ENCODE measurements at regions not wholly inside any gene's neighbourhood (a gene's known extent, or its start where the extent isn't known, plus 50 kb on each side); places are given as distances from the start of the nearest gene placed in this dataset.

DNA sequence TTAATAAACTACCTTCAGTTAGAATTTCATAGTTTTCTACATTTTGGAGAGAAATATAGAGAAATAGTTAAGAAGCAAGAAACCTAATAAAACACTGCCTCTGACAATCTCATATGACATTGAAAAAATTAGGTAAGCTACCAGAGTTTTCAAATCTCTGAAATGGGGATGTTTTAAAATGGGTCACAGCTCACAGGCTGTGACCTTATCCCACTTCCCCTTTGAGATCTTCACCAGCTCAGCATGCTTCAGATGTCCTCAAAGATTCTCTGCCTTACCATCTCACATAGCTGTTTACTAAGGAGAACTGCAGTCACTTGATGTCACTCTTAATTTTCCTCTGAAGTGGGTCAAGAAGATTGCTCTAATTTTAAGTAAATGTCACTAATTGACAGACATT is 717.8 kb downstream of the JRKL start:
- H3K36me3 ChIP-seq (replicated peaks in 1 of 2; ENCODE audit: control insufficient read depth in 1 of 2, insufficient read depth in 2 of 2, low read length in 2 of 2): no peaks in the 10 kb centered on the region
- no peak overlapping the region for H3K27ac ChIP-seq (ENCODE audit: low read depth in 1 of 2, low read length in 2 of 2)
- H3K9me3 ChIP-seq (replicated peaks in 1 of 2; ENCODE audit: control insufficient read depth in 1 of 2, insufficient read depth in 1 of 2, low read length in 2 of 2): peaks cover 0 to 4% of the 10 kb centered on the region in 2 donors
- H3K4me3 Mint-ChIP-seq: no peak overlapping the region
- H3K27me3 ChIP-seq (ENCODE audit: control insufficient read depth in 2 of 2, insufficient read depth in 2 of 2, low read length in 2 of 2): no peaks in the 10 kb centered on the region
- DNase-seq: no peak
- H3K4me2 ChIP-seq (replicated peaks; ENCODE audit: extremely low read depth, low read length, poor library complexity, severe bottlenecking): no peak overlapping the region
- H4K20me1 ChIP-seq (ENCODE audit: insufficient read depth, low read length): no peaks in the 10 kb centered on the region
- TF ChIP-seq, protein P1, sequence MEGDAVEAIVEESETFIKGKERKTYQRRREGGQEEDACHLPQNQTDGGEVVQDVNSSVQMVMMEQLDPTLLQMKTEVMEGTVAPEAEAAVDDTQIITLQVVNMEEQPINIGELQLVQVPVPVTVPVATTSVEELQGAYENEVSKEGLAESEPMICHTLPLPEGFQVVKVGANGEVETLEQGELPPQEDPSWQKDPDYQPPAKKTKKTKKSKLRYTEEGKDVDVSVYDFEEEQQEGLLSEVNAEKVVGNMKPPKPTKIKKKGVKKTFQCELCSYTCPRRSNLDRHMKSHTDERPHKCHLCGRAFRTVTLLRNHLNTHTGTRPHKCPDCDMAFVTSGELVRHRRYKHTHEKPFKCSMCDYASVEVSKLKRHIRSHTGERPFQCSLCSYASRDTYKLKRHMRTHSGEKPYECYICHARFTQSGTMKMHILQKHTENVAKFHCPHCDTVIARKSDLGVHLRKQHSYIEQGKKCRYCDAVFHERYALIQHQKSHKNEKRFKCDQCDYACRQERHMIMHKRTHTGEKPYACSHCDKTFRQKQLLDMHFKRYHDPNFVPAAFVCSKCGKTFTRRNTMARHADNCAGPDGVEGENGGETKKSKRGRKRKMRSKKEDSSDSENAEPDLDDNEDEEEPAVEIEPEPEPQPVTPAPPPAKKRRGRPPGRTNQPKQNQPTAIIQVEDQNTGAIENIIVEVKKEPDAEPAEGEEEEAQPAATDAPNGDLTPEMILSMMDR (IDR thresholded peaks at IDR 0.05): no peak
- no peaks in the 10 kb centered on the region for H3K4me1 Mint-ChIP-seq
- H3K4me1 ChIP-seq (ENCODE audit: control insufficient read depth in 1 of 2, insufficient read depth in 2 of 2, low read length in 2 of 2): no peaks in the 10 kb centered on the region
- no peak overlapping the region for H3K4me3 ChIP-seq (replicated peaks in 1 of 3; ENCODE audit: low read depth in 2 of 3, low read length in 3 of 3)
- peaks cover 0 to 5% (median 3%) of the 10 kb centered on the region in 7 donors for H3K9me3 Mint-ChIP-seq
- H3K27me3 Mint-ChIP-seq (ENCODE audit: low read depth in 3 of 3): no peaks in the 10 kb centered on the region
- intact Hi-C loops (cut with micrococcal nuclease): no loop called here
- no peaks in the 10 kb centered on the region for H3K79me2 ChIP-seq (ENCODE audit: insufficient read depth, low read length)
- H3K9ac ChIP-seq (ENCODE audit: insufficient read depth, low read length, poor library complexity, severe bottlenecking): no peak overlapping the region
- H3K36me3 Mint-ChIP-seq: no peaks in the 10 kb centered on the region
- no peak overlapping the region for H2AFZ ChIP-seq (ENCODE audit: insufficient read depth, low read depth, low read length, poor library complexity, severe bottlenecking)
- no peak overlapping the region for H3K27ac Mint-ChIP-seq

DNA sequence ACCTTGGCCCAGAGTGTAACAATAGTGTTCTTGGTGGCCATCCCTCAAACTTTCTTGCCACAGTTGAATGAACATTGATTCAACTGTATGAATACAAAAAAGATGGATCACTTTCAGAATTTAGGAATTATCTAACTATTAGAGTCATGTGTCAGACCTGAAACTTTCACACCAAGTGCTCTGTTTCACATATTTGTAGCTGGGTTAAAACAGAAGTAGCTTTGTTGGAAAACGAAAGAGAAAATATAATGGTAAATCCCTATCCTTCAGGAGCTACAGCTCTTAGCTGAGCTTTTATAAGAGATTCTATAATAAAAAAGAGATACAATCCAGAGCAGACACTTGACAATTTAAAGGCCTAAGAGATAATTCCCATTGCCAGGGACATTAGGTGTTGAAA is 719.3 kb downstream of the JRKL start:
- H3K4me2 ChIP-seq (replicated peaks; ENCODE audit: extremely low read depth, low read length, poor library complexity, severe bottlenecking): no peak overlapping the region
- WGBS (ENCODE audit: insufficient coverage): no CpG with 5 or more reads among the region's 1 CpG
- Mint-ChIP-seq H3K9me3 (peaks cover 0 to 3% (median 0%) of the 10 kb centered on the region in 7 donors), H3K27me3 (ENCODE audit: low read depth in 3 of 3) (no peaks in the 10 kb centered on the region), H3K27ac (no peak overlapping the region), H3K4me3 (no peak overlapping the region), H3K4me1 (no peaks in the 10 kb centered on the region), H3K36me3 (no peaks in the 10 kb centered on the region)
- H3K9me3 ChIP-seq (replicated peaks in 1 of 2; ENCODE audit: control insufficient read depth in 1 of 2, insufficient read depth in 1 of 2, low read length in 2 of 2): peaks cover 0 to 4% of the 10 kb centered on the region in 2 donors
- no peaks in the 10 kb centered on the region for H4K20me1 ChIP-seq (ENCODE audit: insufficient read depth, low read length)
- H3K4me1 ChIP-seq (ENCODE audit: control insufficient read depth in 1 of 2, insufficient read depth in 2 of 2, low read length in 2 of 2): no peaks in the 10 kb centered on the region
- no peaks in the 10 kb centered on the region for H3K79me2 ChIP-seq (ENCODE audit: insufficient read depth, low read length)
- no peak overlapping the region for H3K4me3 ChIP-seq (replicated peaks in 1 of 3; ENCODE audit: low read depth in 2 of 3, low read length in 3 of 3)
- DNase-seq: no peak
- no peak overlapping the region for H3K9ac ChIP-seq (ENCODE audit: insufficient read depth, low read length, poor library complexity, severe bottlenecking)
- no peak overlapping the region for H2AFZ ChIP-seq (ENCODE audit: insufficient read depth, low read depth, low read length, poor library complexity, severe bottlenecking)
- no peaks in the 10 kb centered on the region for H3K27me3 ChIP-seq (ENCODE audit: control insufficient read depth in 2 of 2, insufficient read depth in 2 of 2, low read length in 2 of 2)
- intact Hi-C loops (cut with micrococcal nuclease): no loop called here
- no peak overlapping the region for H3K27ac ChIP-seq (ENCODE audit: low read depth in 1 of 2, low read length in 2 of 2)
- H3K36me3 ChIP-seq (replicated peaks in 1 of 2; ENCODE audit: control insufficient read depth in 1 of 2, insufficient read depth in 2 of 2, low read length in 2 of 2): no peaks in the 10 kb centered on the region
- TF ChIP-seq, protein P1 (IDR thresholded peaks at IDR 0.05): no peak

Data from CD14-positive monocyte (primary cell).